Medulla oblongata (tissue), 1 donor: ENCODE measurements at regions not wholly inside any gene's neighbourhood (a gene's known extent, or its start where the extent isn't known, plus 50 kb on each side); places are given as distances from the start of the nearest gene placed in this dataset.

ENCODE experiments used
- DNase-seq: peaks from one replicate; pipeline ENCODE4 v3.0.0-alpha.2; 2015; ENCODE audit errors: extremely low spot score

DNA sequence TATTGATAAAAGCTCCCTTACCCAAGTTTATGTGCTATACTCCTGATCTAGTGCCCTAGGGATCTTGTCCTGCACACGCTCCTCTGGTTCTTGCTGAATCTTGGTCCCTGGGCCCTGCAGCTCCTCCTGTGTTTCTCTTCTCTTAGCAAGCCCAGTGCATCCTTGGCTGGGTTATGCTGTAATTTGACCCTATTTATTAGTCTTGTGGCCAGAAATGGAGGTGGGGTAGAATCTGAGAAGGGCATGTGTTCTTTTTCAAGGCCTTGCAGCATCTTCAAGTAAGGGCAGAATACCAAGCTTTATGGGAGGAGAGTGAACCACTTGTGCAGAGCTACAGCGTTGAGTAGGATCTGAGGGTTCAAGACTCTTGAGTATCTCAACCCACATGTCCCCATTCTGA, 366.8 kb downstream of the FAM170A start:
- DNase-seq: no peak

DNA sequence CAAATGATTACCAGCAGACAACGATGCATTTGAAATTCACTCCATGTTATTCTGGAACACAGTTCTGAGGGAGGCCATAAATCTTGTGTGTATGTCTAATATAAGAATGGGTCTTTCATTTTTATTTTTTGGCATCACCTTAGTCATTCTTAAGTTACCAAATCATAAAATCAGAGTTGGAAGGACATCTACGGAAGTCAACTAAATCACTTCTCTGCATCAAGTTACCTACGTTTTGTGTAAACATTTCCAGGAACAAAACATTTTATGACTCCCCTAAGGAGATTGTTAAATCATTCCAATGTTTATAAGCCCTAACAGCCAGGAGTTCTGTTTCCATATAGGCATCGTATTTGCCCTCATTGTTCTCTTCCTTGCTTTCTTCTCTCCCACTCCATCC, 378.2 kb downstream of the FAM170A start:
- no peak for DNase-seq

DNA sequence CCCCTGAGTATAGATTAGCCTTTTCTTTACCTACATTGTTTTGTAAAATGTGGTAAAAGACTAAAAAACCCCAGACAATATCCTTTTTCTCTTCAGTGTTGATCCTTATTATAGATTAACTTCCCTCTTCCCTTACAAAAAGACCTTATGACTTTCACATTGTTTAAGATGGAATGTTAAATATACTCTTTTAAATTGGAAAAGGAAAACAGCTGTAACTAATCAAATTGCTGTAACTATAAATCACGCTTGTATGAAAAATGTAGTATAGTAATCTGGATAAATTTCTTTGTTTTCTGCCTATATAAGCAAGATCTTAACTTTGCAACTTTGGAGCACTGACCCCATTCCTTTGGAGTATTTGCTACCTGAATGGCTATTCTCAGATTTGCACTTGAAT, 383.1 kb downstream of the FAM170A start:
- no peak for DNase-seq

DNA sequence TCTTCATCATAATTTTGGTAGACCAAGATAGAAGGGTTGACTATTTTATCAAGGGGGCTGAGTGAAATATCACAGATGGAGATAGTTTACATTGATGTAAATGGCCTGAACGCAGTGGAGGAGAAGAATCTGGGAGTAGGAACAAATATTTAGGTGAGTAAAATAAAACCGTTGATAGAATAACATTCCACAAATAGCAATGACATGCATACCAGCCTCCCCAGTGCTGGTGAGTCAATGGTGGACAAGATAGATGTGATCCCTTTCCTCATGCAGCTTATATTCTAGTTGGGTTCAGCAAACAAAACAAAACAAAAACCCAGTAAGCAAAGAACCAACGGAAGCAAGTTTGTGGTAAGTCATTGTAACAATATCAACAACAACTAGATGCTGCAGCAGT, 385.2 kb downstream of the FAM170A start:
- no peak for DNase-seq

DNA sequence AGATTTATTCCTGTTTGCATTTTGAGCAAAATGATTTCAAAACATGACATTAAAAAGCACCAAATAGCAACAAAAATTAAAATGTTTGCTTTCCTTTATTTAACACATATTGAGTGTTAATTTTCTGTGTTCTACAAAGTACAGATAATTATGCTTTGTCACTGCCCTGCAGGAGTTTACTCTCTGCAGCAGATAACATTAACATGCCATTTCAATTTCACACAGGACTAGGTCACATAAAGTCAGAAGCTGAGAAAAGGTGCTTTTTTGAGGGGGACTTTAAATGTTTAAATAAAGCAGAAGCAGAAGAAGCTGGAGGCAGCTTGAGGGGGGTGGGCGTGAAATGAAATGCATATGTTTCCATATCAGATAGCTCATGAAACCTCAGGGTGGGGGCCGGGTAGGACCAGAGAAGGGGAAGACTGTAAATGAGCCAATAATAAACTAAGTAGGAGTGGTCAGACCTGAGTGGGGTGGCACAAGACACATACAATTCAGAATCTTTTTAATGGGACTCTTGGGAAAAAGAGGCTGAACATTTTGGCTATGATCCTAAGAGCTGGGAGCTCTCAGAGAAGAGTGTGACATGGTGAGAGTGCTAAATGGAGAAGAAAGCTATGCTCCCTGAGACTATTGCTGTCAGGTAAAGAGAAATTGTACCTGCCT, 387.5 kb downstream of the FAM170A start:
- DNase-seq: no peak

DNA sequence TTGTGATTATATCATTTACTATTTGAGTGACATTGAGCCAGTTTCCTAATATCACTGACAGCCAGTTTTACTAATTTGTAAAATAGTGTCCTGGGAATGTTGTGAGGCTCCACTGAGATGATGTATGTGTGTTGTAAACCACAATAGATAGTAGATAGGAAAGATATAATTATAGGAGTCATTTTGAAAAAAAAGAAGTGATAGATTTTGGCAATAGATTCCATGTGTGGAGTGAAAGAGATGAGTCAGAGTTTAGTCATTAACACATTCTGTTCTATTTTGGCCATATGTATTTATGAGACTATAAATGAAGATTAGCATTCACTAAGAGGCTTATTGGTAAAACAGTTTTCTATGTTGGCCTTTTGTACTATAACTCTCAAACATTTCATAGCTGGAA, 388.2 kb downstream of the FAM170A start:
- DNase-seq: no peak

DNA sequence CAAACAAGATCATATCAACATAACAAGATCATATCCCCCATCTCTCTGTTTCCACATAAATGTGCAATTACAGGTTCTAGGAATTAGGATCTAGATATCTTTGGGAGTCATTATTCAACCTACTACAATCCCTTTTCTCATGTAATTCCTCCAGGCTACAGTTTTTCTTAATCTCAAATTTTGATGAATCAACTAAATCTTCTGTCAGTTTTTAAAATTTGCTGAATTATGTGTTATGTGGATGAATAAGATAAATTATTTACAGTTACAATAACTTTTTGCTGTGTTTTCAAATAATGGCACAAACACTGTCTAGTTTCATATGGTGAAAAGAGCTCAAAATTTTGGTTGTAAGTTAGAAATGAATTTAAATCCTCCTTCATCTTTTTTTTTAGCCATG, 405.8 kb downstream of the FAM170A start:
- DNase-seq: no peak

DNA sequence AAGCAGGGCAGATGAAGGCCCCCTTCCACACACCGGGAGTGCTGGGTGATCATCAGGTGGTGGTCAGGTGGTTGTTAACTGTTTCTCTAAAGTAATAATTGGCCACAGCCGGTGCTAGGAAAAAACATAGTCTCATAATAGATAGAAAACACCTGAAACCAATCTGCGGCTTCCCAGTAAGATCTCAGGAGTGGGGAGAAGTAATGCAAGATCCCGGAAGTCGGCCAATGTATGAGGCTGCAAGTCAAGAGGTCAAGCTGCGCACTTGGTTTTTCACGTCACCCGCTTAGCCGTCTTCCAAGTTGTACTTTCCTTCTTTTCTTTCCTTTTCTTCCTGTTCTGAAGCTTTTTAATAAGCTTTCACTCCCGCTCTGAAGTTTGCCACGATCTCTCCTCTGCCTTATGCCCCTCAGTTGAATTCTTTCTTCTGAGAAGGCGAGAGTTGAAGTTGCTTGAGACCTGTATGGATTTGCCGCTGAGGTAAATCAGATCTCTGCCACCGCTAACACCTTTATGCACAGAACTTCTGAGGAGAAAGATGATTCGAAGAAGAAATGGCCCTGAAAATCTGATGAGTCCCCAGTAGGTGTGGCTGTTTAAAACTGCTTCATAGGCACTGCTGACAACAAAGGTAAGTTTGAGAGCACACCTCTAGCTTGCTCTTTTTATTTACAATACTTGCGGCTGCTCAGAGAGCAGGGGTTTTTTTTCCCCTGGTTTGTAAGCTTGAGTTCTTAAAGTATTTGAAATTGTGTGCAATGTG, 406.6 kb downstream of the FAM170A start:
- DNase-seq: no peak

DNA sequence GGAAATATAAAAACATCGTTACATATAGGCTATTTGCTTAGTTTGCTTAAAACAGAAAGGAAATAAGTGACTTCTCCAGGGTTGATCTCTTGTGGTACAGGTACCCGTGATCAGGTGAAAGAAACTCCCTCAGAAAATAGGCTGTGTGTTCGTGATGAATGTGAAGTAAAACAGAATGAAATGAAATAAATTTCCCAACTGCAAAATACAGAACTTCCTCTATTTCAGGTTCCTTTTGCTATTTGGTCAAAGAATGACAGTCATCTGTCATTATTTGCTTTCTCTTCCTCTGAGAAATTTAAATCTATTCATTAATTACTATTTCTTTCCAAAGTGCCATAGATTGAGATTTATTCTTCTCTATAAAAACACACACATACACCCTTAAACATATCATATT, 408.1 kb downstream of the FAM170A start:
- no peak for DNase-seq

DNA sequence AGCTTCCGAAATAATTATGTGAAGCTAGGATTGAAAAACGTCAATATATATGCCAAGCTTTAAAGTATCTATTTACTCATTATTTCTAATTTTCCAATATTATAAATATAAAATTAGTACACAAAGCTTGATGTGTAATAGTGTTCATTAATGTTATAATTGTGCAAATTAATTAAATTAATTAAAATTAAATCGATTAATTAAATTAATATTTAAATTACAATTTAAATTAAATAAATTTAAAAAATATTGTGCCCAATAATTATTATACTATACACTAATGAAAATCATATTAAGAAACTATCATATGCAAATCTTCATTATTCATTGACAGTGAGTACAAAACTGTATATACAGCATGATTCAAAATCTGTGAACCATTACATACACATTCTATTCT, 409.8 kb downstream of the FAM170A start:
- no peak for DNase-seq

DNA sequence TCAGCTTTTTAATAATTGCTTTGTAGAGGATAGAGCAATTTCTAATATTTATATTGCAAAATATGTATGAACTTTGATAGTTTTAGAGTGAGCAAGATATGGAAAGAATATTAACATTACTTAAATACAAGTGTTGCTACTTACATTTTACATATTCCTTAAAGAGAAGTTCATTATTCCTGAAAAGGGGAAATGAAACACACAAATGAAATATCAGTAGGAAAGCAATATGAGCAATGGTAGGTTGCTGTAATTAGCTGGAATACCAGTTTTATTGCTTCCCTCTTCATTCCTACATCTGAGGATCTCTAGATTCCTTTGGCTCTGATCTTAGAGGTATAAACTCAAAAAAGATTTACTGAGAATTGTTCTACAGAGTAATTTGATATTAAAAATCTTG, 414.1 kb downstream of the FAM170A start:
- DNase-seq: no peak

DNA sequence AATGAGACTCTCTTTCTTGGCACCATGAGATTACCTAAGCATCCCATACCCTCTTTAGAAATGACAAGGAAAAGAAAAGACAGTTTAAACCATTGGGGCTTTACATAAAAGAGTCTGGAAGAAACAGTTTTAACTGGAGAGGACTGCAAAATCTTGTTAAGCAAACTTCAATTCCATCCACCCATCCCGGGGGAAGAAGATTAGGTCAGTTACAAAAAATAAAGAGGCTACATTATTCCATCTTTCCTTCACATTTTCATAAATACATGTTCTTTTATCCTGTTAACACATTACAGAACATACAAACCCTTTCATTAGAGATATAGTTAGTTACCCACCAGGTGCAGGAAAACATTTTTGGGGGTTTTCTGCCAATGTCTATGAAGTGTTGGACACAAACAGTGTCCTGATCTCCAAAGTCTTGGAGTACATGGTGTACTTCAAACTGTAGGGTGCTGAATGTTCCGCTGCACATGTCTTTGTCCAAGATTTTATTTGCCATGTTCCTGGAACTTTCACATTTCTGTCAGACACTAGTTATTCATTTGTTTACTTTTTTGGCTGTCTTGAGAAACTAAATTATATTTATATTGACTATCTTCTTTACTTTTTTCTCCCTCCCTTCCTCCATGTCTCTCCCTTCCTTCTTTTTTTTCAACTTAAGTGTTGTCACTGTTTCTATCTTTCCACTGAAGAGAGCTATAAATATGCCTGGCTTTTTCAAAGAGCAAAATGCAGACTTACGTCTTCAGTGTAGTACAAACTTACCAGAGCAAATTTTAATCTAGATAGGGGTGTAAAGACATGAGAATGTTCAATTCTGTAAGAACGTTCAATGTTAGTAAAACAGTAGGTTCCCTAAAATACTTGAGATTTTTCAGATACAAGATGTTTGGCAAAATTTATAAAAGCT, 410.9 kb upstream of the PRR16 start:
- DNase-seq: no peak

DNA sequence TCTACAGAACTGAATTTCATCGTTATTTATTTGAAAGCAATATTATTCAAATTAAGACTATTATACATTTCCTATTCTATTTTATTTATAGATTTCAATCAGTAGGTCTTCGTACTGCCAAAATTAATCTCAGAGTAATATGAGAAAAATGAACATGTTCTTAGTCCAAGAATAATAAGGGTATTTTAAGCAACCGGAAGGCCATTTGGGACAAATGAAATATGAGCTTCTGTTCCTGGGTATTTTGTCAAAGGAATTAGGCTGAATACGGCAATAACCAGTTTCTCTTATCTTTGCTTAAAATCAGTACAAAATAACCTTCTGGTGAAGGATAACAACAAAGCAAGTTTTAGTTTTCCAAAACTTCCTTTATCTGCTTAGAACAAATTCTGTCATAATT, 410.3 kb upstream of the PRR16 start:
- DNase-seq: no peak

DNA sequence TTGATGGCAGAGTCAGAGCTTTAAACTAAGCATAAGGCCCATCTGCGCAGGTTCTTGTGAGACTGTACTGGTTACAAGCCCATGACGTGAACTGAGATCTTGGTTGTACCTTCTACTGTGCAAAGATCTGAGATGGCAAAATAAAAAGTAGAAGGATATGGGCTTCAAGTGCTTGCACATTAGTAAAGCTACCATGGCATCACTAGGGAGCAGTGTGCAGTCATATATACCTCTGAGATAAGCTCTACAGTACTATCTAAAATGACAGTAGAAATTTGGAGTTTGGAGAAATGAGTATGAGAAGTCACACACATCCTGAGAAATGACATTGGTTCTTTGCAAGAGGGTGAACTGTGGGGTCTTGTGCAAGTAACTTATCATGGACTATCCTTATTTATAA, 408.2 kb upstream of the PRR16 start:
- no peak for DNase-seq

DNA sequence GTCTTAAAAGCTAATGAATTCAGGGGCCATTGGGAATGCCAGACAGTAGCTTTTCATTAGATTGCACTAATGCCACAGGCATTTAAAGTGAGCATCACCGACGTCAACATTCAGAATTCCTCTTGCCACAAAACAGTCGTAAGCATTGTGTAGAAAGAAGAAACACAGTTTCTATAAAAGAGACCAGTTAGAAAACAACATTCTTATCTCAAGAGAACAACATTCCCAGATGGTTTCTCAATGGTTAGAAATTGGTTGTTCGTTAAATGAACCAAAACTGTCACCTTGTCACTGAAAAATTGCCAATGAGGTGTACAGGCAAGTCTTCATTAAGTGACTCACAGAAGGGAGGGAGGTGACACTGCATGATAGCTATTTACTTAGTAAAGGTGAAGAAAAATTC, 401.6 kb upstream of the PRR16 start:
- no peak for DNase-seq

DNA sequence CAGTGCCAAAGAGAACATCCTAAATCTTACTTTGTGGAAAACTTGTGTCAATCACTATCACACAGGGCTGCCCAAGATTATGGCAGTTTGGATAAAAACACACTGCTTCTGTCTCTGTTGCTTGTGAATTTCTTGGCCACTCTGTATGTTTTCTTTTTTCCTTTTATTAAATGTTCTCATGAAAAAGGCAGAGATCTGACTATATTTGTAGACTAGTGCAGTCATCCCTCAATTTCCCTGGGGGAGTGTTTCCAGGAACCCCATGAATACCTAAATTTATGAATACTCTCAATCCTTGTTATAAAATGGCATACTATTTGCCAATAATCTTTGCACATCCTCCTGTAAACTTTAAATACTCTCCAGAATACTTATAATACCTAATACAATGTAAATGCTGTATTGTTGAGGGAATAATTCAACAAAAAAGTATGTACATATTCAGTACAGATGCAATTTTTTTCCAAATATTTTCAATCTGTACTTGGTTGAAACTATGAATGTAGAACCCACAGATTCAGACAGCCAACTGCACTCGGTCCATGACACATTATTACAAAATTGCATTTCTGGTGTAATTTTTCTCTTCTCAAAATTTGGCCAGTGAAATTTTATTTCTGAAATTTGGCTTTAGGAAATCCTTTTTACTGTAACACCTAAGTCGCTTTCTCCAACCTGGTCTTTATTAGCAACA, 391.9 kb upstream of the PRR16 start:
- DNase-seq: no peak

DNA sequence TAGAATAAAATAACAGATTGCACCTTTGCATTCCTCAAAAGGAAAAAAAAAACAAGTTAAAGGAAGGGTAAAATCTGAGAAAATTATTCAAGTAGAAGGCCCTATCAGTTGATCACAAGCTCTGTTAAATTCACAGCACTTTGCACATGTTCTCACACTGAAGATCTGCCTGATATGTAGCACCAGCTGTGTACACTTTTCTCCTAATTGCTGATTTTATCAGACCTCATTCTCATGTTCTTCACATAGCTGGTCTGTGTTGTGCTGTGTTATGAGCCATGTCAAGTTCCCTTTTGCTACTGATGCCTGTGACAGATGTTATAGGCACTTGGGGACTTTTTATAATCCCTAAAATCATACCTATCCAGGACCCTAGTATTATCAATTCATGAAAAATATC, 390.4 kb upstream of the PRR16 start:
- no peak for DNase-seq

DNA sequence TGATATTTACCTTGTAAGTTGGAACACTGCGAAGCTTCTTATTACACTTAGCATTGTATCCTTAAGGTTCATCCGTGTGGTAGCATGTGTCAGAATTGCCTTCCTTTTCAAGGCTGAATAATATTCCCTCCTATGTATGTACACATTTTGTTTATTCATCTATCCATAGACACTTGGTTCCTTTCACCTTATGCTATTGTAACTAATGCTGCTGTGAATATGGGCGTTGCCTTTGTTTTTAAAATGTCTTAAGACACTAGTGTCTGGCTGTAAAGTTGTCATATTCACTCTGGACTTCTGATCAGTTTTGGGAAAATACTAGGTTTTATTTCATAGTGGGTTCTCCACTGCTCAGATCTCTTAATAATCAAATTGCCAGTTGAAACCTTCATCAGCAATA, 383.3 kb upstream of the PRR16 start:
- no peak for DNase-seq

DNA sequence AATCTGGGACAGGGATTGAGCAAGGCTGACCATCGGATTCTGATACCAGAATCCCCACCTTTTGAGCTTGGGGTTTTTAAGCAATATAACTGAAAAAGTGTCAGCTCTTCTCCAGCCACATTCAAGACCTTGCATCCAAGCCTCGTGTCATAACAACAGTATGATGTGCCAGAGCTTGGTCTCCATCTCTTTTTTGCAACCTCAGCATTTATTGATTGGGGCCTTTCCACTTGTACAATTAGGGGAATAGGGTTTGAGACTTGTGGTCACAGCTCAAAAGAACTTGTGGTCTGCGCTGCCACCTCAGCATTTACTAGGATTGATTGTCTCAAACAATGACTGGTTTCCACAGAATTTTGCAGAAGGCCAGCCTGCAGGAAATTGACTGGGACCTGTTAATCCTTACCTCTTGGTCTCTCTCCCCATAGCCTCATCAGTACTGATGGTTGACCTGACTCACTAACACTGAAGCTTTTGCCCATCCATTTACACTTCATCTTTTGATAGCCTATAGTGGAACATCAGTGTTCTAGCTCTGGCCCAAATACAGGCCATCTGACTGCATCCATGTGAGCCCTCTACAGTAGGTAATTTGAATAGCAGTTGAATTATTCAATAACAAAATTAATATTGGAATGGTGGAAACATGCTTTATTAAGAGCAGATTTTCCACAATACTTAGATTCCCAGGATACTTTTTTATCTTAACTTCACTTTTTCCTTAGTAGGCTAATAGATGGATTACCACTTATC, 381.6 kb upstream of the PRR16 start:
- DNase-seq: no peak

DNA sequence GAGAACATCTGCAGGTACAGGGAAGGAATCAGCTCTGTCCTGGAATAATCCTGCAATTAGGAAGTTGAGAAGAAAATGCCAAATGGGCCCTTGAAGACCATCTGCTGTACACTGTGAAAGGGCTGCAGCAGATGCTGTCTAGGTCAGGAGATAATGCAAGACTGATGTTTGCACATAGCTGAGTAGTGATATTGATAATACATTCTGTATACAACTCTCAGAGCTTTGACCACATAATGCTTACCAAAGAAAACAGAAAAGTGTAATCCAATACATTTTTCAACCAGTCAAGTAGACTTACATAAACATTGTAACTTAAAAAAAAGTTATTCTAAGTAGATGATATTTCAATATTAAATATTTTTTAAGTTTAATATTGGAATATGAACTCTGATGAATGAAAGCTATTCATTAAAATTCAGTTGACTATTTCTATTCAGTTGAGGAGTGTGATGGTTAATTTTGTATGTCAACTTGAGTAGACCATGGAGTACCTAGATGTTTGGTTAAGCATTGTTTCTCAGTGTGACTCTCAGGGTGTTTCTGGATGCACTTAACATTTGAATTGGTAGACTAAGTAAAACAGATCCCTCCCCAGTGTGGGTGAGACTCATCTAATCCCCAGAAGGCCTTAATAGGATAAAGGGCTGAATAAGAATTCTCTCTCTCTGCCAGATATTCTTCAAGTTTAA, 380.1 kb upstream of the PRR16 start:
- DNase-seq: no peak

DNA sequence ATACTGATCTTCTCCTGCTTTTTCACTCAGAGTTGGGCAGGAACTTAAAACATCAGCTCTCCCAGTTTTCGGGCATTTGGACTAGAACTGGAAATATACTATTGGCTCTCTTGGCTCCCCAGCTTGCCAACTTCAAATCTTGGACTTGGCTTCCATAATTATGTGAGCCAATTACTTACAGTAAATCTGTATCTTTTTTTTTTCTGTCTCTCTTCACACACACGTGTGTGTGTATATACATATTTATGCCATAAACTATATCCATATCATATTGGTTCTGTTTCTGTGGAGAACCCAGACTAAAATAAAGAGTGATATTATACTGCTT, 379.6 kb upstream of the PRR16 start:
- no peak for DNase-seq
